ENCODE measurements at regions not wholly inside any gene's neighbourhood (a gene's known extent, or its start where the extent isn't known, plus 50 kb on each side); places are given as distances from the start of the nearest gene placed in this dataset.

- TF ChIP-seq, protein P1, sequence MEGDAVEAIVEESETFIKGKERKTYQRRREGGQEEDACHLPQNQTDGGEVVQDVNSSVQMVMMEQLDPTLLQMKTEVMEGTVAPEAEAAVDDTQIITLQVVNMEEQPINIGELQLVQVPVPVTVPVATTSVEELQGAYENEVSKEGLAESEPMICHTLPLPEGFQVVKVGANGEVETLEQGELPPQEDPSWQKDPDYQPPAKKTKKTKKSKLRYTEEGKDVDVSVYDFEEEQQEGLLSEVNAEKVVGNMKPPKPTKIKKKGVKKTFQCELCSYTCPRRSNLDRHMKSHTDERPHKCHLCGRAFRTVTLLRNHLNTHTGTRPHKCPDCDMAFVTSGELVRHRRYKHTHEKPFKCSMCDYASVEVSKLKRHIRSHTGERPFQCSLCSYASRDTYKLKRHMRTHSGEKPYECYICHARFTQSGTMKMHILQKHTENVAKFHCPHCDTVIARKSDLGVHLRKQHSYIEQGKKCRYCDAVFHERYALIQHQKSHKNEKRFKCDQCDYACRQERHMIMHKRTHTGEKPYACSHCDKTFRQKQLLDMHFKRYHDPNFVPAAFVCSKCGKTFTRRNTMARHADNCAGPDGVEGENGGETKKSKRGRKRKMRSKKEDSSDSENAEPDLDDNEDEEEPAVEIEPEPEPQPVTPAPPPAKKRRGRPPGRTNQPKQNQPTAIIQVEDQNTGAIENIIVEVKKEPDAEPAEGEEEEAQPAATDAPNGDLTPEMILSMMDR (conservative IDR thresholded peaks at IDR 0.05; ENCODE audit: low read depth, low read length), result no peak
- TF ChIP-seq EZH2 (IDR thresholded peaks at IDR 0.05; ENCODE audit: borderline replicate concordance, low read depth, low read length, poor library complexity, severe bottlenecking), result no peak
Observed at GRCh38 chr5:58148254-58148775, 311.6 kb downstream of the PLK2 start.
